Body of pancreas (tissue), 4 donors: ENCODE measurements at regions not wholly inside any gene's neighbourhood (a gene's known extent, or its start where the extent isn't known, plus 50 kb on each side); places are given as distances from the start of the nearest gene placed in this dataset.

Experiments
- CTCF ChIP-seq, 7 experiments: fragments of 450-650 bp in 4 of 7; fragments of 200-600 bp in 3 of 7; sonication (generic) in 3 of 7; IDR thresholded peaks; one replicate each; pipeline ENCODE4 v1.5.1; 2016 to 2019; ENCODE audit warnings: antibody characterized with exemption in 7 of 7
- POLR2A ChIP-seq, 3 donors: fragments of 450-650 bp; IDR thresholded peaks; one replicate each; pipeline ENCODE4 v1.6.1; 2016; ENCODE audit warnings: antibody characterized with exemption in 3 of 3, mild to moderate bottlenecking in 2 of 3

GRCh38 chr5:118371973-118372831 is 616.1 kb downstream of the DTWD2 start:
- TF ChIP-seq CTCF (IDR thresholded peaks at IDR 0.05) = no peak
- TF ChIP-seq POLR2A (IDR thresholded peaks at IDR 0.05) = no peak
